Body of pancreas (tissue), 4 donors: ENCODE measurements at regions not wholly inside any gene's neighbourhood (a gene's known extent, or its start where the extent isn't known, plus 50 kb on each side); places are given as distances from the start of the nearest gene placed in this dataset.

Source experiments
- ATAC-seq: fragments of 150-250 bp; one replicate; pipeline ENCODE4 v1.9.1; 2016
- DNase-seq, 4 donors: peaks; one replicate each; pipeline ENCODE4 v3.0.0-alpha.2; 2019
- H3K27ac ChIP-seq, 4 donors: fragments of 200-600 bp; sonication (generic); 1 replicate in 3 of 4; 2 replicates in 1 of 4; pipeline versions ENCODE4 v1.5.1 to v1.6.1; 2016 to 2019; ENCODE audit warnings: mild to moderate bottlenecking in 1 of 4, mixed read lengths in 1 of 4, moderate library complexity in 1 of 4
- H3K27me3 ChIP-seq, 2 donors: fragments of 200-600 bp; sonication (generic); one replicate each; pipeline ENCODE4 v1.6.0; 2016; ENCODE audit warnings: mild to moderate bottlenecking in 1 of 2
- H3K36me3 ChIP-seq, 2 donors: fragments of 200-600 bp; sonication (generic); replicated peaks in 1 of 2; 2 replicates each; pipeline ENCODE4 v1.5.1; 2016; ENCODE audit warnings: low read depth in 2 of 2; ENCODE audit not compliant: insufficient read depth in 1 of 2
- H3K4me1 ChIP-seq: fragments of 200-600 bp; sonication (generic); one replicate; pipeline ENCODE4 v1.6.0; 2016
- H3K4me3 ChIP-seq, 2 donors: fragments of 200-600 bp; sonication (generic); 1 replicate in 1 of 2; 2 replicates in 1 of 2; pipeline ENCODE4 v1.5.1; 2016 to 2019
- H3K9me3 ChIP-seq, 3 donors: fragments of 200-600 bp; sonication (generic); 1 replicate in 2 of 3; 2 replicates in 1 of 3; pipeline ENCODE4 v1.5.1; 2016
- CTCF ChIP-seq, 7 experiments: fragments of 450-650 bp in 4 of 7; fragments of 200-600 bp in 3 of 7; sonication (generic) in 3 of 7; IDR thresholded peaks; one replicate each; pipeline ENCODE4 v1.5.1; 2016 to 2019; ENCODE audit warnings: antibody characterized with exemption in 7 of 7
- POLR2A ChIP-seq, 3 donors: fragments of 450-650 bp; IDR thresholded peaks; one replicate each; pipeline ENCODE4 v1.6.1; 2016; ENCODE audit warnings: antibody characterized with exemption in 3 of 3, mild to moderate bottlenecking in 2 of 3
- WGBS, 2 donors: methylation state at CpG; one replicate each; pipeline ENCODE4 v1.1.5; 2017; 5-methylcytosine and 5-hydroxymethylcytosine counted together
- intact Hi-C: fragments of 100-400 bp; cut with DNase I; formaldehyde crosslinking; loops from one replicate; pipeline ENCODE4 v1.15.1; 2023

- Histone ChIP-seq H3K9me3 (no peaks in the 10 kb centered on the region), H3K4me1 (no peaks in the 10 kb centered on the region), H3K36me3 (no peaks in the 10 kb centered on the region), H3K27ac (no peak overlapping the region), H3K27me3 (no peaks in the 10 kb centered on the region), H3K4me3 (no peak overlapping the region)
- DNase-seq (no peak), ATAC-seq (no peak)
- intact Hi-C loops, result no loop called here
- 61 to 63% methylated on average over 2 of the region's 2 CpGs for WGBS, 2 donors
- no peak for TF ChIP-seq CTCF (IDR thresholded peaks at IDR 0.05)
- TF ChIP-seq POLR2A (IDR thresholded peaks at IDR 0.05), result no peak
These were observed 124.6 kb downstream of the BACH1 start for GRCh38 chr21:29423099-29423870.

GRCh38 chr21:29424728-29425127, 126.0 kb downstream of the BACH1 start:
- TF ChIP-seq POLR2A (IDR thresholded peaks at IDR 0.05) (no peak), CTCF (IDR thresholded peaks at IDR 0.05) (no peak)
- intact Hi-C loops, result no loop called here
- WGBS, 2 donors, result 74 to 87% methylated on average over 2 of the region's 2 CpGs
- no peaks in the 10 kb centered on the region for H3K36me3 ChIP-seq
- no peak overlapping the region for H3K27ac ChIP-seq
- ATAC-seq, result no peak
- no peaks in the 10 kb centered on the region for H3K9me3 ChIP-seq
- DNase-seq, result no peak
- H3K4me3 ChIP-seq, result no peak overlapping the region
- H3K4me1 ChIP-seq, result no peaks in the 10 kb centered on the region
- no peaks in the 10 kb centered on the region for H3K27me3 ChIP-seq

GRCh38 chr21:29429218-29429617, 130.5 kb downstream of the BACH1 start:
- Histone ChIP-seq H3K4me1 (no peaks in the 10 kb centered on the region), H3K4me3 (no peak overlapping the region), H3K9me3 (no peaks in the 10 kb centered on the region), H3K27me3 (no peaks in the 10 kb centered on the region), H3K36me3 (no peaks in the 10 kb centered on the region), H3K27ac (no peak overlapping the region)
- TF ChIP-seq CTCF (IDR thresholded peaks at IDR 0.05), result no peak
- no peak for TF ChIP-seq POLR2A (IDR thresholded peaks at IDR 0.05)
- DNase-seq (no peak), ATAC-seq (no peak)
- intact Hi-C loops, result no loop called here

- WGBS, 2 donors, result 92 to 99% methylated on average over 4 of the region's 4 CpGs
- H3K9me3 ChIP-seq, result no peaks in the 10 kb centered on the region
- no peak for ATAC-seq
These were observed 131.3 kb downstream of the BACH1 start for GRCh38 chr21:29430030-29430429.

More at GRCh38 chr21:29430030-29430429, 131.3 kb downstream of the BACH1 start:
- no peaks in the 10 kb centered on the region for H3K27me3 ChIP-seq
- H3K36me3 ChIP-seq, result no peaks in the 10 kb centered on the region
- no peak for DNase-seq
- no peak overlapping the region for H3K27ac ChIP-seq
- intact Hi-C loops, result no loop called here
- H3K4me1 ChIP-seq, result no peaks in the 10 kb centered on the region
- TF ChIP-seq POLR2A (IDR thresholded peaks at IDR 0.05) (no peak), CTCF (IDR thresholded peaks at IDR 0.05) (no peak)
- no peak overlapping the region for H3K4me3 ChIP-seq
